ENCODE measurements at regions not wholly inside any gene's neighbourhood (a gene's known extent, or its start where the extent isn't known, plus 50 kb on each side); places are given as distances from the start of the nearest gene placed in this dataset.

- TF ChIP-seq ZNF175 (tag by site-specific recombination; IDR thresholded peaks at IDR 0.05) (no peak), SALL2 (tag by site-specific recombination; IDR thresholded peaks at IDR 0.05; ENCODE audit: borderline replicate concordance) (no peak), ZNF274 (IDR thresholded peaks at IDR 0.05; ENCODE audit: low read length) (no peak), ZNF274 (tag by site-specific recombination; IDR thresholded peaks at IDR 0.05; ENCODE audit: borderline replicate concordance) (no peak), PATZ1 (tag by site-specific recombination; IDR thresholded peaks at IDR 0.05) (no peak), ZFP41 (tag by site-specific recombination; IDR thresholded peaks at IDR 0.05; ENCODE audit: borderline replicate concordance) (no peak), ZNF280D (tag by site-specific recombination; IDR thresholded peaks at IDR 0.05) (no peak), ZNF302 (tag by site-specific recombination; IDR thresholded peaks at IDR 0.05; ENCODE audit: low read depth) (no peak), ZBTB7A (tag by site-specific recombination; IDR thresholded peaks at IDR 0.05; ENCODE audit: low read depth) (no peak), ZNF146 (tag by site-specific recombination; IDR thresholded peaks at IDR 0.05) (no peak)
- TF ChIP-seq, protein P1, sequence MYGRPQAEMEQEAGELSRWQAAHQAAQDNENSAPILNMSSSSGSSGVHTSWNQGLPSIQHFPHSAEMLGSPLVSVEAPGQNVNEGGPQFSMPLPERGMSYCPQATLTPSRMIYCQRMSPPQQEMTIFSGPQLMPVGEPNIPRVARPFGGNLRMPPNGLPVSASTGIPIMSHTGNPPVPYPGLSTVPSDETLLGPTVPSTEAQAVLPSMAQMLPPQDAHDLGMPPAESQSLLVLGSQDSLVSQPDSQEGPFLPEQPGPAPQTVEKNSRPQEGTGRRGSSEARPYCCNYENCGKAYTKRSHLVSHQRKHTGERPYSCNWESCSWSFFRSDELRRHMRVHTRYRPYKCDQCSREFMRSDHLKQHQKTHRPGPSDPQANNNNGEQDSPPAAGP (tag by site-specific recombination; IDR thresholded peaks at IDR 0.05) = no peak
- CTCF ChIA-PET = no interaction called here
- Histone ChIP-seq H3K27ac (ENCODE audit: extremely low read depth, low read depth, low read length) (no peak overlapping the region), H3K4me3 (ENCODE audit: low read depth, low read length) (no peak overlapping the region), H3K36me3 (ENCODE audit: control insufficient read depth in 2 of 2, insufficient read depth in 1 of 2, low read length in 2 of 2) (no peaks in the 10 kb centered on the region), H3K9me3 (ENCODE audit: control insufficient read depth, insufficient read depth, low read depth, low read length) (no peaks in the 10 kb centered on the region), H3K4me1 (ENCODE audit: control insufficient read depth, insufficient read depth, low read length) (no peaks in the 10 kb centered on the region)
- POLR2A ChIA-PET = no interaction called here
Measured at GRCh38 chr5:106545325-106545724, 1125.4 kb downstream of the EFNA5 start.

GRCh38 chr5:106543330-106543729 is 1127.4 kb downstream of the EFNA5 start:
- H3K36me3 ChIP-seq (ENCODE audit: control insufficient read depth in 2 of 2, insufficient read depth in 1 of 2, low read length in 2 of 2) = no peaks in the 10 kb centered on the region
- H3K4me1 ChIP-seq (ENCODE audit: control insufficient read depth, insufficient read depth, low read length) = no peaks in the 10 kb centered on the region
- ChIA-PET POLR2A (no interaction called here), CTCF (no interaction called here)
- no peak overlapping the region for H3K27ac ChIP-seq (ENCODE audit: extremely low read depth, low read depth, low read length)
- TF ChIP-seq ZNF548 (tag by site-specific recombination; IDR thresholded peaks at IDR 0.05) (no peak), ZNF768 (tag by site-specific recombination; IDR thresholded peaks at IDR 0.05) (no peak), ZNF121 (tag by site-specific recombination; IDR thresholded peaks at IDR 0.05) (no peak), REPIN1 (tag by site-specific recombination; IDR thresholded peaks at IDR 0.05; ENCODE audit: low read depth) (no peak)
- no peak overlapping the region for H3K4me3 ChIP-seq (ENCODE audit: low read depth, low read length)
- H3K9me3 ChIP-seq (ENCODE audit: control insufficient read depth, insufficient read depth, low read depth, low read length) = no peaks in the 10 kb centered on the region

DNA sequence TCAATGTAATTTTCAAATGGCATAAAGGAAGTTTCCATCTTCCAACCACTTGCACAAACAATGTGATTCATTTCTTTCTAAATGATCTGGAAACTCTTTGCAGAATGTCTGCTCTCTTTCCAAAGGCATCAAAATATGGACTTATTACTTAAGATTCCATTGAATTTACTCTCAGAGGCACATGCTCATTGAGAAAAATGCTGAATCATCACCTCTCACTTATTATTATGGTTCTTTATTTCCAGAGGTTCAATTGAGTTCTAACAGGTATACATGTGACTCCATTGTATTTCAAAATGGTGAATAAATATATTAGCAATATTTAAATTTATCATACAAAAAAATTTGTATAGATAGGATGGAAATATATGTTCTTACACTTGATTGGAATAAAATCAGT is 1140.6 kb downstream of the EFNA5 start:
- CTCF ChIA-PET = no interaction called here
- POLR2A ChIA-PET = no interaction called here
- H3K27ac ChIP-seq (ENCODE audit: extremely low read depth, low read depth, low read length) = no peak overlapping the region
- H3K4me1 ChIP-seq (ENCODE audit: control insufficient read depth, insufficient read depth, low read length) = no peaks in the 10 kb centered on the region
- no peak overlapping the region for H3K4me3 ChIP-seq (ENCODE audit: low read depth, low read length)
- no peaks in the 10 kb centered on the region for H3K36me3 ChIP-seq (ENCODE audit: control insufficient read depth in 2 of 2, insufficient read depth in 1 of 2, low read length in 2 of 2)
- no peaks in the 10 kb centered on the region for H3K9me3 ChIP-seq (ENCODE audit: control insufficient read depth, insufficient read depth, low read depth, low read length)
- TF ChIP-seq PBX3 (CRISPR knock-in tag; IDR thresholded peaks at IDR 0.05) (no peak), HOXA7 (CRISPR knock-in tag; IDR thresholded peaks at IDR 0.05; ENCODE audit: borderline replicate concordance) (no peak), ZNF23 (tag by site-specific recombination; IDR thresholded peaks at IDR 0.05; ENCODE audit: borderline replicate concordance) (no peak), ZBTB7A (tag by site-specific recombination; IDR thresholded peaks at IDR 0.05; ENCODE audit: low read depth) (no peak), ZNF514 (tag by site-specific recombination; IDR thresholded peaks at IDR 0.05) (no peak), ZNF521 (tag by site-specific recombination; IDR thresholded peaks at IDR 0.05) (no peak), ZNF146 (tag by site-specific recombination; IDR thresholded peaks at IDR 0.05) (no peak), SP7 (tag by site-specific recombination; IDR thresholded peaks at IDR 0.05) (no peak), ZNF19 (tag by site-specific recombination; IDR thresholded peaks at IDR 0.05; ENCODE audit: low read depth) (no peak), ZNF660 (tag by site-specific recombination; IDR thresholded peaks at IDR 0.05) (no peak), ZNF155 (tag by site-specific recombination; IDR thresholded peaks at IDR 0.05) (no peak), ZBTB48 (tag by site-specific recombination; IDR thresholded peaks at IDR 0.05) (no peak), ZNF37A (tag by site-specific recombination; IDR thresholded peaks at IDR 0.05) (no peak)
- TF ChIP-seq, protein P2, sequence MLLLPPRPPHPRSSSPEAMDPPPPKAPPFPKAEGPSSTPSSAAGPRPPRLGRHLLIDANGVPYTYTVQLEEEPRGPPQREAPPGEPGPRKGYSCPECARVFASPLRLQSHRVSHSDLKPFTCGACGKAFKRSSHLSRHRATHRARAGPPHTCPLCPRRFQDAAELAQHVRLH (tag by site-specific recombination; IDR thresholded peaks at IDR 0.05) = no peak

All from HEK293 (cell line).